ENCODE measurements at regions not wholly inside any gene's neighbourhood (a gene's known extent, or its start where the extent isn't known, plus 50 kb on each side); places are given as distances from the start of the nearest gene placed in this dataset.

DNA sequence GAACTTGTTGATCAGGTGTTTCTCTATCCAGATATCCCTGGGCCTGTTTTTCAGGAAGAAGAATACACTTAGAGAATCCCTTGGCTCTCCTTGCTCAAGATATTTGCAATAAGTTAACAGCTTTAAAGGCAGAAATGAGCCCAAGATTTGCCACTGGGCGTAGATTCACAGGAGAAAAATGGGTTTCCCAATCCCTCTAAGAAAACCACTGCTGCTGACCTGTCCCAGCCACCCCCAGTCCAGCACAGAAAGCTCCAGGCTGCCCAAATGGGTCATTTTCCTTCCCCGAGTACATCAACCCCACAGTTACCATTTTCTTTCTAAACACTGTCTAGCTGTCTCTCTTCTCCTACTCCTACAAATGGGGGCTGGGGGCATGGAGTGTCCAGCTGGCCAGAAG is 67.3 kb downstream of the ANKRD60 start:
- TF ChIP-seq, protein P1, sequence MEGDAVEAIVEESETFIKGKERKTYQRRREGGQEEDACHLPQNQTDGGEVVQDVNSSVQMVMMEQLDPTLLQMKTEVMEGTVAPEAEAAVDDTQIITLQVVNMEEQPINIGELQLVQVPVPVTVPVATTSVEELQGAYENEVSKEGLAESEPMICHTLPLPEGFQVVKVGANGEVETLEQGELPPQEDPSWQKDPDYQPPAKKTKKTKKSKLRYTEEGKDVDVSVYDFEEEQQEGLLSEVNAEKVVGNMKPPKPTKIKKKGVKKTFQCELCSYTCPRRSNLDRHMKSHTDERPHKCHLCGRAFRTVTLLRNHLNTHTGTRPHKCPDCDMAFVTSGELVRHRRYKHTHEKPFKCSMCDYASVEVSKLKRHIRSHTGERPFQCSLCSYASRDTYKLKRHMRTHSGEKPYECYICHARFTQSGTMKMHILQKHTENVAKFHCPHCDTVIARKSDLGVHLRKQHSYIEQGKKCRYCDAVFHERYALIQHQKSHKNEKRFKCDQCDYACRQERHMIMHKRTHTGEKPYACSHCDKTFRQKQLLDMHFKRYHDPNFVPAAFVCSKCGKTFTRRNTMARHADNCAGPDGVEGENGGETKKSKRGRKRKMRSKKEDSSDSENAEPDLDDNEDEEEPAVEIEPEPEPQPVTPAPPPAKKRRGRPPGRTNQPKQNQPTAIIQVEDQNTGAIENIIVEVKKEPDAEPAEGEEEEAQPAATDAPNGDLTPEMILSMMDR (conservative IDR thresholded peaks at IDR 0.05; ENCODE audit: low read length): no peak
- no peak for TF ChIP-seq EZH2phosphoT487 (IDR thresholded peaks at IDR 0.05; ENCODE audit: borderline replicate concordance, low read depth, low read length)

Measured in OCI-LY7 (cell line).